NCI-H2107 treated with DMSO at 0.1 percent for 48 hours (cell line): ENCODE measurements at regions not wholly inside any gene's neighbourhood (a gene's known extent, or its start where the extent isn't known, plus 50 kb on each side); places are given as distances from the start of the nearest gene placed in this dataset.
"Not testable (repeated sequence)": the region's sequence is repeated elsewhere in the genome, so short reads cannot be mapped to it uniquely, and the experiment has no call there.

Source experiments
- DNase-seq: peaks from one replicate; lab custom pipeline; 2025; ENCODE audit not compliant: unreplicated experiment; lab: John Stamatoyannopoulos, UW

GRCh38 chr18:66894851-66895250, 291.0 kb upstream of the CDH19 start:
- DNase-seq: no peak

GRCh38 chr18:66892388-66892787, 288.5 kb upstream of the CDH19 start:
- DNase-seq: not testable (repeated sequence)

- DNase-seq: no peak
Measured at GRCh38 chr18:66874812-66875474, 271.1 kb upstream of the CDH19 start.

- DNase-seq: no peak
Measured at GRCh38 chr18:66874375-66874774, 270.5 kb upstream of the CDH19 start.

- no peak for DNase-seq
Measured at GRCh38 chr18:66873899-66874298, 270.0 kb upstream of the CDH19 start.

GRCh38 chr18:66872277-66872676, 268.4 kb upstream of the CDH19 start:
- no peak for DNase-seq

GRCh38 chr18:66867653-66868052, 263.8 kb upstream of the CDH19 start:
- DNase-seq: no peak

GRCh38 chr18:66866427-66866940, 262.6 kb upstream of the CDH19 start:
- not testable (repeated sequence) for DNase-seq

- no peak for DNase-seq
Measured at GRCh38 chr18:66838340-66838987, 234.6 kb upstream of the CDH19 start.

- no peak for DNase-seq
Measured at GRCh38 chr18:66833646-66834045, 229.8 kb upstream of the CDH19 start.

- peak; percentile 44 for DNase-seq
Measured at GRCh38 chr18:66826211-66826610, 222.3 kb upstream of the CDH19 start.

GRCh38 chr18:66825347-66825746, 221.5 kb upstream of the CDH19 start:
- no peak for DNase-seq

GRCh38 chr18:66819235-66819634, 215.3 kb upstream of the CDH19 start:
- no peak for DNase-seq

GRCh38 chr18:66813138-66813537, 209.2 kb upstream of the CDH19 start:
- DNase-seq: no peak

GRCh38 chr18:66795051-66795450, 191.2 kb upstream of the CDH19 start:
- DNase-seq: no peak

- no peak for DNase-seq
Measured at GRCh38 chr18:66792466-66792865, 188.6 kb upstream of the CDH19 start.

GRCh38 chr18:66780609-66781008, 176.7 kb upstream of the CDH19 start:
- DNase-seq: no peak

- DNase-seq: no peak
Measured at GRCh38 chr18:66778048-66778447, 174.2 kb upstream of the CDH19 start.

GRCh38 chr18:66769375-66769774, 165.5 kb upstream of the CDH19 start:
- no peak for DNase-seq

GRCh38 chr18:66764230-66764629, 160.3 kb upstream of the CDH19 start:
- no peak for DNase-seq

GRCh38 chr18:66761166-66761565, 157.3 kb upstream of the CDH19 start:
- DNase-seq: no peak

- DNase-seq: no peak
Measured at GRCh38 chr18:66760559-66760958, 156.7 kb upstream of the CDH19 start.
